ENCODE measurements at regions not wholly inside any gene's neighbourhood (a gene's known extent, or its start where the extent isn't known, plus 50 kb on each side); places are given as distances from the start of the nearest gene placed in this dataset.

DNA sequence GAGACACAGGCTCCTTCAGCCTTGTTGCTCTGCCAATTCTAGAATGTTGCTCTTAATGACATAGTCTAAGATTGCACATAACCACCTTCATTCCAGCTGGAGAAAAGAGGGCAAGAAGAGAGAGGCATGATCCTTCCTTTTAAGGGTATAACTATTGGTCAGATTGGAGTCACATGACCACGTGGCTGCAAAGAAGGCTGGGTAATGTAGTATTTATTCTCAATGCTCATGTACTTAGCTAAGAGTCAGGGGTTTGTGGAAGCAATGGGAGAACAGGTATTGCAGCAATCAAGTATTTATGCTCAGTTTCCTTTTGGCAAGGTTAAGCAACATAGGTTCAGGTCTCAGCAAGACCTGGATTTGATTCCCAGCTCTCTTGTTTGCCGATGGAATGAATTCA, 298.8 kb upstream of the TBX3 start (continued):
- TF ChIP-seq DIDO1 (tag; IDR thresholded peaks at IDR 0.05; ENCODE audit: low read depth) (no peak), ZNF224 (CRISPR knock-in tag; IDR thresholded peaks at IDR 0.05) (no peak), ZNF212 (CRISPR knock-in tag; IDR thresholded peaks at IDR 0.05) (no peak), SIX5 (IDR thresholded peaks at IDR 0.05; ENCODE audit: borderline replicate concordance in 1 of 2, insufficient read depth in 1 of 2, low read depth in 1 of 2, low read length in 2 of 2) (peak; percentile 16 to 22; a peak in 1 of 4 replicates), ETV1 (tag; conservative IDR thresholded peaks at IDR 0.05; ENCODE audit: low read depth) (no peak), TFE3 (CRISPR knock-in tag; IDR thresholded peaks at IDR 0.05) (peak; percentile 95), ZNF699 (CRISPR knock-in tag; IDR thresholded peaks at IDR 0.05; ENCODE audit: insufficient replicate concordance) (no peak), PTTG1 (tag; IDR thresholded peaks at IDR 0.05; ENCODE audit: low read depth) (no peak), ZNF586 (CRISPR knock-in tag; conservative IDR thresholded peaks at IDR 0.05) (no peak), PHF21A (IDR thresholded peaks at IDR 0.05; ENCODE audit: borderline replicate concordance, low read depth) (no peak), ZNF232 (CRISPR knock-in tag; IDR thresholded peaks at IDR 0.05) (no peak), ZNF217 (CRISPR knock-in tag; IDR thresholded peaks at IDR 0.05) (no peak), USF2 (CRISPR knock-in tag; IDR thresholded peaks at IDR 0.05) (peak; percentile 87)
- TF ChIP-seq, protein P1, sequence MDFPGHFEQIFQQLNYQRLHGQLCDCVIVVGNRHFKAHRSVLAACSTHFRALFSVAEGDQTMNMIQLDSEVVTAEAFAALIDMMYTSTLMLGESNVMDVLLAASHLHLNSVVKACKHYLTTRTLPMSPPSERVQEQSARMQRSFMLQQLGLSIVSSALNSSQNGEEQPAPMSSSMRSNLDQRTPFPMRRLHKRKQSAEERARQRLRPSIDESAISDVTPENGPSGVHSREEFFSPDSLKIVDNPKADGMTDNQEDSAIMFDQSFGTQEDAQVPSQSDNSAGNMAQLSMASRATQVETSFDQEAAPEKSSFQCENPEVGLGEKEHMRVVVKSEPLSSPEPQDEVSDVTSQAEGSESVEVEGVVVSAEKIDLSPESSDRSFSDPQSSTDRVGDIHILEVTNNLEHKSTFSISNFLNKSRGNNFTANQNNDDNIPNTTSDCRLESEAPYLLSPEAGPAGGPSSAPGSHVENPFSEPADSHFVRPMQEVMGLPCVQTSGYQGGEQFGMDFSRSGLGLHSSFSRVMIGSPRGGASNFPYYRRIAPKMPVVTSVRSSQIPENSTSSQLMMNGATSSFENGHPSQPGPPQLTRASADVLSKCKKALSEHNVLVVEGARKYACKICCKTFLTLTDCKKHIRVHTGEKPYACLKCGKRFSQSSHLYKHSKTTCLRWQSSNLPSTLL (IDR thresholded peaks at IDR 0.05): no peak
- TF ChIP-seq, protein P2, sequence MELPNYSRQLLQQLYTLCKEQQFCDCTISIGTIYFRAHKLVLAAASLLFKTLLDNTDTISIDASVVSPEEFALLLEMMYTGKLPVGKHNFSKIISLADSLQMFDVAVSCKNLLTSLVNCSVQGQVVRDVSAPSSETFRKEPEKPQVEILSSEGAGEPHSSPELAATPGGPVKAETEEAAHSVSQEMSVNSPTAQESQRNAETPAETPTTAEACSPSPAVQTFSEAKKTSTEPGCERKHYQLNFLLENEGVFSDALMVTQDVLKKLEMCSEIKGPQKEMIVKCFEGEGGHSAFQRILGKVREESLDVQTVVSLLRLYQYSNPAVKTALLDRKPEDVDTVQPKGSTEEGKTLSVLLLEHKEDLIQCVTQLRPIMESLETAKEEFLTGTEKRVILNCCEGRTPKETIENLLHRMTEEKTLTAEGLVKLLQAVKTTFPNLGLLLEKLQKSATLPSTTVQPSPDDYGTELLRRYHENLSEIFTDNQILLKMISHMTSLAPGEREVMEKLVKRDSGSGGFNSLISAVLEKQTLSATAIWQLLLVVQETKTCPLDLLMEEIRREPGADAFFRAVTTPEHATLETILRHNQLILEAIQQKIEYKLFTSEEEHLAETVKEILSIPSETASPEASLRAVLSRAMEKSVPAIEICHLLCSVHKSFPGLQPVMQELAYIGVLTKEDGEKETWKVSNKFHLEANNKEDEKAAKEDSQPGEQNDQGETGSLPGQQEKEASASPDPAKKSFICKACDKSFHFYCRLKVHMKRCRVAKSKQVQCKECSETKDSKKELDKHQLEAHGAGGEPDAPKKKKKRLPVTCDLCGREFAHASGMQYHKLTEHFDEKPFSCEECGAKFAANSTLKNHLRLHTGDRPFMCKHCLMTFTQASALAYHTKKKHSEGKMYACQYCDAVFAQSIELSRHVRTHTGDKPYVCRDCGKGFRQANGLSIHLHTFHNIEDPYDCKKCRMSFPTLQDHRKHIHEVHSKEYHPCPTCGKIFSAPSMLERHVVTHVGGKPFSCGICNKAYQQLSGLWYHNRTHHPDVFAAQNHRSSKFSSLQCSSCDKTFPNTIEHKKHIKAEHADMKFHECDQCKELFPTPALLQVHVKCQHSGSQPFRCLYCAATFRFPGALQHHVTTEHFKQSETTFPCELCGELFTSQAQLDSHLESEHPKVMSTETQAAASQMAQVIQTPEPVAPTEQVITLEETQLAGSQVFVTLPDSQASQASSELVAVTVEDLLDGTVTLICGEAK (IDR thresholded peaks at IDR 0.05): no peak
- TF ChIP-seq, protein P2 (CRISPR knock-in tag; IDR thresholded peaks at IDR 0.05): no peak

All from K562 (cell line).